H9 (cell line): ENCODE measurements at regions not wholly inside any gene's neighbourhood (a gene's known extent, or its start where the extent isn't known, plus 50 kb on each side); places are given as distances from the start of the nearest gene placed in this dataset.

ENCODE experiments used
- DNase-seq: peaks from one replicate; pipeline ENCODE4 v3.0.0-alpha.2; 2017
- H2AFZ ChIP-seq: one replicate; pipeline ENCODE4 v1.6.1; 2013; ENCODE audit warnings: mild to moderate bottlenecking, low read length, control low read depth, moderate library complexity
- H2AK5ac ChIP-seq: 2 replicates; pipeline ENCODE4 v1.6.1; 2013; ENCODE audit warnings: low read length, control low read depth, mixed read lengths; ENCODE audit not compliant: insufficient read length
- H2BK120ac ChIP-seq: one replicate; pipeline ENCODE4 v1.6.1; 2013; ENCODE audit warnings: low read depth, mild to moderate bottlenecking, low read length, control low read depth, inconsistent platforms; ENCODE audit not compliant: poor library complexity, severe bottlenecking
- H2BK12ac ChIP-seq: 2 replicates; pipeline ENCODE4 v1.6.1; 2013; ENCODE audit warnings: low read length, control low read depth, mixed read lengths, low read depth; ENCODE audit not compliant: insufficient read length
- H2BK15ac ChIP-seq: 2 replicates; pipeline ENCODE4 v1.6.1; 2013; ENCODE audit warnings: low read depth, low read length, control low read depth
- H2BK20ac ChIP-seq: one replicate; pipeline ENCODE4 v1.6.1; 2013; ENCODE audit warnings: low read depth, mild to moderate bottlenecking, low read length, control low read depth, inconsistent platforms; ENCODE audit not compliant: poor library complexity, severe bottlenecking
- H2BK5ac ChIP-seq: 2 replicates; pipeline ENCODE4 v1.6.1; 2013; ENCODE audit warnings: low read length, control low read depth, mixed read lengths; ENCODE audit not compliant: insufficient read length
- H3K14ac ChIP-seq: 2 replicates; pipeline ENCODE4 v1.6.1; 2013; ENCODE audit warnings: low read length, control low read depth; ENCODE audit not compliant: insufficient read depth
- H3K18ac ChIP-seq: 2 replicates; pipeline ENCODE4 v1.6.1; 2013; ENCODE audit warnings: low read depth, mild to moderate bottlenecking, mixed read lengths, low read length, control low read depth; ENCODE audit not compliant: insufficient read length
- H3K23ac ChIP-seq: 2 replicates; pipeline ENCODE4 v1.6.1; 2013; ENCODE audit warnings: low read length, control low read depth, mixed read lengths, low read depth; ENCODE audit not compliant: insufficient read length
- H3K23me2 ChIP-seq: 2 replicates; pipeline ENCODE4 v1.6.1; 2013; ENCODE audit warnings: low read depth, mild to moderate bottlenecking, mixed read lengths, low read length, control low read depth; ENCODE audit not compliant: insufficient read length, poor library complexity, severe bottlenecking
- H3K27ac ChIP-seq: 2 replicates; pipeline ENCODE4 v1.5.1; 2013; ENCODE audit warnings: low read length, control low read depth, mixed read lengths, low read depth; ENCODE audit not compliant: insufficient read length
- H3K27me3 ChIP-seq: 2 replicates; pipeline ENCODE4 v1.6.1; 2013; ENCODE audit warnings: low read length, control low read depth, inconsistent platforms; ENCODE audit not compliant: insufficient read depth
- H3K4ac ChIP-seq: 2 replicates; pipeline ENCODE4 v1.6.1; 2013; ENCODE audit warnings: low read depth, mild to moderate bottlenecking, control low read depth, inconsistent platforms, low read length, moderate library complexity
- H3K4me1 ChIP-seq: 2 replicates; pipeline ENCODE4 v1.6.1; 2013; ENCODE audit warnings: low read length, control low read depth, inconsistent platforms; ENCODE audit not compliant: insufficient read depth
- H3K4me2 ChIP-seq: 2 replicates; pipeline ENCODE4 v1.6.1; 2013; ENCODE audit warnings: low read length, control low read depth, mixed read lengths; ENCODE audit not compliant: insufficient read length, insufficient read depth
- H3K56ac ChIP-seq: 2 replicates; pipeline ENCODE4 v1.6.1; 2013; ENCODE audit warnings: low read depth, mild to moderate bottlenecking, mixed read lengths, low read length, control low read depth; ENCODE audit not compliant: insufficient read length
- H3K79me1 ChIP-seq: 2 replicates; pipeline ENCODE4 v1.6.1; 2013; ENCODE audit warnings: low read depth, mild to moderate bottlenecking, moderate library complexity, low read length, control low read depth, inconsistent platforms; ENCODE audit not compliant: insufficient read depth, poor library complexity, severe bottlenecking
- H3K79me2 ChIP-seq: 2 replicates; pipeline ENCODE4 v1.6.1; 2013; ENCODE audit warnings: low read length, control low read depth, inconsistent platforms; ENCODE audit not compliant: insufficient read depth
- H3K9ac ChIP-seq: 2 replicates; pipeline ENCODE4 v1.6.1; 2013; ENCODE audit warnings: low read length, control low read depth, mixed read lengths; ENCODE audit not compliant: insufficient read length; ENCODE audit errors: extremely low read depth
- H3K9me3 ChIP-seq: one replicate; pipeline ENCODE4 v1.6.1; 2013; ENCODE audit warnings: low read depth, low read length, inconsistent platforms; ENCODE audit not compliant: control insufficient read depth
- H3T11ph ChIP-seq: one replicate; pipeline ENCODE4 v1.6.1; 2013; ENCODE audit warnings: mild to moderate bottlenecking, low read length, control low read depth, inconsistent platforms
- H4K20me1 ChIP-seq: one replicate; pipeline ENCODE4 v1.6.1; 2013; ENCODE audit not compliant: control insufficient read depth, insufficient read length, insufficient read depth
- H4K5ac ChIP-seq: 2 replicates; pipeline ENCODE4 v1.6.1; 2013; ENCODE audit warnings: low read depth, mild to moderate bottlenecking, mixed read lengths, low read length, control low read depth; ENCODE audit not compliant: insufficient read length
- H4K8ac ChIP-seq: replicated peaks from 2 replicates; pipeline ENCODE4 v1.6.1; 2013; ENCODE audit warnings: low read length, control low read depth, mixed read lengths, low read depth; ENCODE audit not compliant: insufficient read length
- H4K91ac ChIP-seq: 2 replicates; pipeline ENCODE4 v1.6.1; 2013; ENCODE audit warnings: low read depth, mild to moderate bottlenecking, moderate library complexity, mixed read lengths, low read length, control low read depth; ENCODE audit not compliant: insufficient read length
- H3K27ac Mint-ChIP-seq, 3 experiments: 2 replicates in 2 of 3; 3 replicates in 1 of 3; pipeline ENCODE4 v1.8.0; 2020 to 2021; ENCODE audit warnings: mixed read lengths in 3 of 3, mild to moderate bottlenecking in 1 of 3, moderate library complexity in 1 of 3
- H3K27me3 Mint-ChIP-seq: 2 replicates; pipeline ENCODE4 v1.8.0; 2021; ENCODE audit warnings: low read depth, mild to moderate bottlenecking, moderate library complexity, mixed read lengths
- H3K36me3 Mint-ChIP-seq, 3 experiments: 2 replicates in 2 of 3; 3 replicates in 1 of 3; pipeline ENCODE4 v1.8.0; 2020 to 2021; ENCODE audit warnings: low read depth in 3 of 3, mixed read lengths in 3 of 3; ENCODE audit not compliant: insufficient read depth in 1 of 3
- H3K4me1 Mint-ChIP-seq, 2 experiments: 2 replicates each; pipeline ENCODE4 v1.8.0; 2020; ENCODE audit warnings: mixed read lengths in 2 of 2
- H3K4me3 Mint-ChIP-seq, 2 experiments: 2 replicates in 1 of 2; 3 replicates in 1 of 2; pipeline ENCODE4 v1.8.0; 2020 to 2021; ENCODE audit warnings: mild to moderate bottlenecking in 2 of 2, mixed read lengths in 2 of 2, moderate library complexity in 1 of 2
- H3K9me3 Mint-ChIP-seq, 2 experiments: 2 replicates in 1 of 2; 3 replicates in 1 of 2; pipeline ENCODE4 v1.8.0; 2020; ENCODE audit warnings: mild to moderate bottlenecking in 2 of 2, mixed read lengths in 2 of 2, moderate library complexity in 1 of 2
- WGBS: extraction: QIAGEN DNeasy Blood & Tissue Kit; methylation state at CpG from one replicate; pipeline ENCODE4 v1.1.7; 2013; ENCODE audit warnings: missing lambda C conversion rate, low lambda C conversion rate, mixed read lengths; ENCODE audit not compliant: insufficient read length; ENCODE audit errors: extremely low coverage; 5-methylcytosine and 5-hydroxymethylcytosine counted together
- TF ChIP-seq, protein P1 (sequence below): fragments of 200-600 bp; sonication (generic); conservative IDR thresholded peaks from 3 replicates; pipeline ENCODE4 v1.8.0; 2021; ENCODE audit warnings: antibody characterized with exemption, mild to moderate bottlenecking

DNA sequence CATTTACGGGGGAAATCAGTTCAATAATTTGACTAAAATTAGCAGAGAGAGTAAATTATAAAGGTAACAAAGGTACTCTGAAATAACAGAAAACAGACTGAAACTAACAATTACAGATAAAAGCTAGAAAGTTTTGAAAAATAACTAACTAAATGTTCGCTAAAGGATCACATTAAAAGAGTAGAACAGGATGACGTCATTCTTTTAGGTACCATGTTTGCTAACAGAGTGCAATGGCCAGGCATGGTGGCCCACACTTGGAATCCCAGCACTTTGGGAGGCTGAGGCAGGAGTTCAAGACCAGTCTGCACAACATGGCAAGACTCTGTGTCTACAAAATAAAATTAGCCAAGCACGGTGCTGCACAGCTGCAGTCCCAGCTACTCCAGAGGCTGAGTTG is 212.3 kb upstream of the CDYL start:
- no peak overlapping the region for H3K4me3 Mint-ChIP-seq
- H3T11ph ChIP-seq: no peak overlapping the region
- H3K9ac ChIP-seq: no peak overlapping the region
- H3K27ac ChIP-seq: no peak overlapping the region
- H3K9me3 ChIP-seq: no peaks in the 10 kb centered on the region
- no peaks in the 10 kb centered on the region; the same call in 1 of the 2 replicates for H3K4me1 ChIP-seq
- no peak overlapping the region for H2BK12ac ChIP-seq
- no peak overlapping the region for H3K56ac ChIP-seq
- no peak overlapping the region for H4K91ac ChIP-seq
- no peaks in the 10 kb centered on the region for H4K20me1 ChIP-seq
- no peaks in the 10 kb centered on the region for H3K79me2 ChIP-seq
- H4K8ac ChIP-seq: no peak overlapping the region
- H3K9me3 Mint-ChIP-seq: no peaks in the 10 kb centered on the region
- no peaks in the 10 kb centered on the region for H3K27me3 ChIP-seq
- H2BK20ac ChIP-seq: no peak overlapping the region
- no peak overlapping the region for H2AFZ ChIP-seq
- no peak overlapping the region for H2BK5ac ChIP-seq
- H3K4me2 ChIP-seq: no peak overlapping the region
- no peak overlapping the region for H2BK120ac ChIP-seq
- WGBS: no CpG with 5 or more reads among the region's 4 CpGs
- H3K36me3 Mint-ChIP-seq: no peaks in the 10 kb centered on the region
- H3K18ac ChIP-seq: no peak overlapping the region
- H3K4ac ChIP-seq: no peak overlapping the region
- no peak overlapping the region for H3K14ac ChIP-seq
- no peaks in the 10 kb centered on the region for H3K23me2 ChIP-seq
- peaks cover 0 to 8% of the 10 kb centered on the region in 2 experiments; a peak in 3 of 4 replicates for H3K4me1 Mint-ChIP-seq
- H4K5ac ChIP-seq: no peak overlapping the region
- no peak overlapping the region for H3K23ac ChIP-seq
- TF ChIP-seq, protein P1, sequence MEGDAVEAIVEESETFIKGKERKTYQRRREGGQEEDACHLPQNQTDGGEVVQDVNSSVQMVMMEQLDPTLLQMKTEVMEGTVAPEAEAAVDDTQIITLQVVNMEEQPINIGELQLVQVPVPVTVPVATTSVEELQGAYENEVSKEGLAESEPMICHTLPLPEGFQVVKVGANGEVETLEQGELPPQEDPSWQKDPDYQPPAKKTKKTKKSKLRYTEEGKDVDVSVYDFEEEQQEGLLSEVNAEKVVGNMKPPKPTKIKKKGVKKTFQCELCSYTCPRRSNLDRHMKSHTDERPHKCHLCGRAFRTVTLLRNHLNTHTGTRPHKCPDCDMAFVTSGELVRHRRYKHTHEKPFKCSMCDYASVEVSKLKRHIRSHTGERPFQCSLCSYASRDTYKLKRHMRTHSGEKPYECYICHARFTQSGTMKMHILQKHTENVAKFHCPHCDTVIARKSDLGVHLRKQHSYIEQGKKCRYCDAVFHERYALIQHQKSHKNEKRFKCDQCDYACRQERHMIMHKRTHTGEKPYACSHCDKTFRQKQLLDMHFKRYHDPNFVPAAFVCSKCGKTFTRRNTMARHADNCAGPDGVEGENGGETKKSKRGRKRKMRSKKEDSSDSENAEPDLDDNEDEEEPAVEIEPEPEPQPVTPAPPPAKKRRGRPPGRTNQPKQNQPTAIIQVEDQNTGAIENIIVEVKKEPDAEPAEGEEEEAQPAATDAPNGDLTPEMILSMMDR: no peak
- H3K27me3 Mint-ChIP-seq: peaks cover 11% of the 10 kb centered on the region
- H2AK5ac ChIP-seq: no peak overlapping the region
- no peaks in the 10 kb centered on the region for H3K79me1 ChIP-seq
- no peak overlapping the region for H3K27ac Mint-ChIP-seq
- no peak overlapping the region for H2BK15ac ChIP-seq
- no peak for DNase-seq
